Smooth muscle cell (in vitro differentiated cells): ENCODE measurements at regions not wholly inside any gene's neighbourhood (a gene's known extent, or its start where the extent isn't known, plus 50 kb on each side); places are given as distances from the start of the nearest gene placed in this dataset.

ENCODE experiments used
- DNase-seq: peaks from one replicate; lab custom pipeline; 2025; ENCODE audit not compliant: unreplicated experiment; lab: John Stamatoyannopoulos, UW
- H2AFZ ChIP-seq: fragments of 200-600 bp; sonication (generic); 2 replicates; pipeline ENCODE4 v1.6.0; 2016; ENCODE audit warnings: antibody characterized with exemption, low read depth, mild to moderate bottlenecking
- H3F3A ChIP-seq: fragments of 200-600 bp; sonication (generic); 2 replicates; pipeline ENCODE4 v1.6.0; 2017; ENCODE audit warnings: antibody characterized with exemption, low read depth
- H3K27ac ChIP-seq: fragments of 200-600 bp; sonication (generic); 2 replicates; pipeline ENCODE4 v1.5.1; 2016; ENCODE audit warnings: low read depth, mild to moderate bottlenecking
- H3K27me3 ChIP-seq: fragments of 200-600 bp; sonication (generic); 2 replicates; pipeline ENCODE4 v1.6.1; 2016; ENCODE audit warnings: low read depth, mild to moderate bottlenecking
- H3K36me3 ChIP-seq: fragments of 200-600 bp; sonication (generic); 2 replicates; pipeline ENCODE4 v1.5.1; 2016; ENCODE audit warnings: low read depth
- H3K4me1 ChIP-seq: fragments of 200-600 bp; sonication (generic); 2 replicates; pipeline ENCODE4 v1.5.1; 2016; ENCODE audit warnings: low read depth
- H3K4me2 ChIP-seq: fragments of 200-600 bp; sonication (generic); 2 replicates; pipeline ENCODE4 v1.6.0; 2016; ENCODE audit warnings: mild to moderate bottlenecking
- H3K4me3 ChIP-seq: fragments of 200-600 bp; sonication (generic); 2 replicates; pipeline ENCODE4 v1.5.1; 2016; ENCODE audit warnings: mild to moderate bottlenecking
- H3K79me2 ChIP-seq: fragments of 200-600 bp; sonication (generic); 2 replicates; pipeline ENCODE4 v1.6.0; 2016; ENCODE audit warnings: low read depth, mild to moderate bottlenecking
- H3K9ac ChIP-seq: fragments of 200-600 bp; sonication (generic); 2 replicates; pipeline ENCODE4 v1.6.0; 2016; ENCODE audit warnings: low read depth
- H3K9me3 ChIP-seq: fragments of 200-600 bp; sonication (generic); replicated peaks from 2 replicates; pipeline ENCODE4 v1.5.1; 2016; ENCODE audit warnings: low read depth
- H4K20me1 ChIP-seq: fragments of 200-600 bp; sonication (generic); 2 replicates; pipeline ENCODE4 v1.6.0; 2016; ENCODE audit warnings: low read depth
- WGBS: methylation state at CpG from one replicate; pipeline ENCODE4 v1.1.7; 2016; ENCODE audit warnings: low lambda C conversion rate; 5-methylcytosine and 5-hydroxymethylcytosine counted together
- TF ChIP-seq, protein P1 (sequence below): fragments of 200-600 bp; sonication (generic); IDR thresholded peaks from 2 replicates; pipeline ENCODE4 v1.5.1; 2017; ENCODE audit warnings: borderline replicate concordance, mild to moderate bottlenecking, antibody characterized with exemption; ENCODE audit not compliant: insufficient read depth, poor library complexity, severe bottlenecking

DNA sequence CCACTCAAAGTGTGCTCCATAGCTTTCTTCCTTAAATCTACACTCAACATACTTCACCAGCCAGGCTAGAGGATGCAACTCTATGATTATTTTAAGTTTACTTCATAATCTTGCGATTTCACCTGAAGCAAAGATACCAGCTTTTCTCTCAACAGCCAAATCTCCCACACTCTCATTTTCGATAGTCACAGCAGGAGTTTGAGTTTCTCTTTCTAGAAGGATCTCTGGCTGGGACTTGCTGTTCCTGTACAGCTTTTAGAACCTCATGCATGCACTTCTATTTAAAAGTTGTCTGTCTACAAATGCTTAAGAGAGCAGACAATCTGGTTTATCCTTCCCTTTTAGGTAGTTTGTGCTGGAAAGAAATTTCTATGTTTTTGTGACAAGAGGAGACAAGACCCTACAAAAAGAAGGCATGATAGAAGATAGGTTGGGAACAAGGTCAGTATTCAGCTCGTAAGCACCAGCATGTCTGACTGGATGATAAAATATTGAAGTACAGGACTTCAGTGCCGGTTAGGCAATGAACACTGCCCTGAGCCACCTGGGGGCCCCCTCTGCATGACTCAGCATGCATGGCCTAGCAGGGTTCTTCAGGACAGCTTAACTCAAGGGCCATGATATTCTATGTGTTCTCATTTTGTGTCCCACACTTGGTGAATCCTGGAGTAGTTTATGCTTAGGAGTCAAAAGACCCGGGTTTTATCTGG is 65.6 kb downstream of the ATXN3L start:
- H3K27ac ChIP-seq = peak overlapping the region; percentile 18
- TF ChIP-seq, protein P1, sequence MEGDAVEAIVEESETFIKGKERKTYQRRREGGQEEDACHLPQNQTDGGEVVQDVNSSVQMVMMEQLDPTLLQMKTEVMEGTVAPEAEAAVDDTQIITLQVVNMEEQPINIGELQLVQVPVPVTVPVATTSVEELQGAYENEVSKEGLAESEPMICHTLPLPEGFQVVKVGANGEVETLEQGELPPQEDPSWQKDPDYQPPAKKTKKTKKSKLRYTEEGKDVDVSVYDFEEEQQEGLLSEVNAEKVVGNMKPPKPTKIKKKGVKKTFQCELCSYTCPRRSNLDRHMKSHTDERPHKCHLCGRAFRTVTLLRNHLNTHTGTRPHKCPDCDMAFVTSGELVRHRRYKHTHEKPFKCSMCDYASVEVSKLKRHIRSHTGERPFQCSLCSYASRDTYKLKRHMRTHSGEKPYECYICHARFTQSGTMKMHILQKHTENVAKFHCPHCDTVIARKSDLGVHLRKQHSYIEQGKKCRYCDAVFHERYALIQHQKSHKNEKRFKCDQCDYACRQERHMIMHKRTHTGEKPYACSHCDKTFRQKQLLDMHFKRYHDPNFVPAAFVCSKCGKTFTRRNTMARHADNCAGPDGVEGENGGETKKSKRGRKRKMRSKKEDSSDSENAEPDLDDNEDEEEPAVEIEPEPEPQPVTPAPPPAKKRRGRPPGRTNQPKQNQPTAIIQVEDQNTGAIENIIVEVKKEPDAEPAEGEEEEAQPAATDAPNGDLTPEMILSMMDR = no peak
- no peaks in the 10 kb centered on the region for H3K4me1 ChIP-seq
- H3K9me3 ChIP-seq = no peaks in the 10 kb centered on the region
- no peaks in the 10 kb centered on the region for H4K20me1 ChIP-seq
- no peak for DNase-seq
- peak overlapping the region; percentile 18 for H2AFZ ChIP-seq
- H3K4me3 ChIP-seq = no peak overlapping the region
- peaks cover 17% of the 10 kb centered on the region for H3F3A ChIP-seq
- WGBS = 70% methylated on average over 5 of the region's 5 CpGs
- H3K36me3 ChIP-seq = no peaks in the 10 kb centered on the region
- H3K9ac ChIP-seq = no peak overlapping the region
- no peaks in the 10 kb centered on the region for H3K27me3 ChIP-seq
- no peaks in the 10 kb centered on the region for H3K79me2 ChIP-seq
- no peak overlapping the region for H3K4me2 ChIP-seq

DNA sequence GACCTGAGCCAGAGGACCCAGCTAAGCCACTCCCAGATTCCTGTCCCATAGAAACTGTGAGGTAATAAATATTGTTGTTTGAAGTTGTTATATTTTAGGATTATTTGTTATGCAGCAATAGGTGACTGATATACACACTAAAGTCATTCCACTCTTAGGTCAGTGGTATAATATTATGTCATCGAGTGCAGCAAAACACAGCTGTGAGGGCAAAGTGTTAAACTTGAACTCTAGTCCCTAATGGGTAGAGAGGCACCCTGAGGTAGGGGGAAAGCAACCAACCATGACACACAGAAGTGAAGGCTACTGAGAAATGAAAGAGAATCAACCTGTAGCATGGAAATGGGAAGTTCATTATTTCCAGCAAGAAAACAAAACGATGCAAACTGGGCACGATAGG is 66.6 kb downstream of the ATXN3L start:
- no peak overlapping the region for H3K4me2 ChIP-seq
- H3K27me3 ChIP-seq = no peaks in the 10 kb centered on the region
- H3K9ac ChIP-seq = no peak overlapping the region
- H3K27ac ChIP-seq = no peak overlapping the region
- TF ChIP-seq, protein P1 = no peak
- WGBS = 99% methylated on average over 3 of the region's 3 CpGs
- no peaks in the 10 kb centered on the region for H3K9me3 ChIP-seq
- no peaks in the 10 kb centered on the region for H4K20me1 ChIP-seq
- peaks cover 17% of the 10 kb centered on the region for H3F3A ChIP-seq
- no peak overlapping the region for H3K4me3 ChIP-seq
- no peaks in the 10 kb centered on the region for H3K36me3 ChIP-seq
- DNase-seq = no peak
- no peak overlapping the region for H2AFZ ChIP-seq
- no peaks in the 10 kb centered on the region for H3K79me2 ChIP-seq
- H3K4me1 ChIP-seq = no peaks in the 10 kb centered on the region

DNA sequence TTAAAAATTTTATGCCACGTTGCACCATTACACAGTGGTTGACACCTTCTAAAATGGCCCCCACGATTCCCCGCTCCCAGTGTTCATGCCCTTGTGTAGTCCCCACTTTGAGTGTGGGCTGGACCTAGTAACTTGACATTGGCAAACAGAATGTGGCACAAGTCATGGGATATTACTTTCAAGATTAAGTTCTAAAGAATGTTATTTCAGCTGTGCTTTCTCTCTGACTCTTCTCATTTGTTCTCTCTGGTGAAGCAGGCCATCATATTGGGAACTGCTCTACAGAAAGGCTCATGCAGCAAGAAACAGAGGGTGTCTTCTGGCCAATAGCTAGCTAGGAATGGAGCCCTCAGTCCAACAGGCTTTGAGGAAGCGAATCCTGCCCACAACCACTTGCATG is 67.1 kb downstream of the ATXN3L start:
- H3K36me3 ChIP-seq = no peaks in the 10 kb centered on the region
- H2AFZ ChIP-seq = no peak overlapping the region
- no peaks in the 10 kb centered on the region for H3K27me3 ChIP-seq
- H3K79me2 ChIP-seq = no peaks in the 10 kb centered on the region
- no peak overlapping the region for H3K27ac ChIP-seq
- no peak overlapping the region for H3K4me2 ChIP-seq
- peaks cover 17% of the 10 kb centered on the region for H3F3A ChIP-seq
- DNase-seq = no peak
- H4K20me1 ChIP-seq = no peaks in the 10 kb centered on the region
- H3K4me3 ChIP-seq = no peak overlapping the region
- H3K9ac ChIP-seq = no peak overlapping the region
- H3K9me3 ChIP-seq = no peaks in the 10 kb centered on the region
- 96% methylated on average over 4 of the region's 4 CpGs for WGBS
- TF ChIP-seq, protein P1 = no peak
- H3K4me1 ChIP-seq = no peaks in the 10 kb centered on the region
